BLaER1 (cell line): ENCODE measurements at regions not wholly inside any gene's neighbourhood (a gene's known extent, or its start where the extent isn't known, plus 50 kb on each side); places are given as distances from the start of the nearest gene placed in this dataset.

Experiments used
- H3K27ac ChIP-seq: shearing (Covaris generic); formaldehyde crosslinking; 2 replicates; pipeline ENCODE4 v1.8.1; 2022
- H3K27me3 ChIP-seq: shearing (Covaris generic); formaldehyde crosslinking; 2 replicates; pipeline ENCODE4 v1.8.1; 2022
- H3K36me3 ChIP-seq: shearing (Covaris generic); formaldehyde crosslinking; 2 replicates; pipeline ENCODE4 v1.8.1; 2022
- H3K4me1 ChIP-seq: shearing (Covaris generic); formaldehyde crosslinking; 2 replicates; pipeline ENCODE4 v1.8.1; 2022
- H3K4me2 ChIP-seq: shearing (Covaris generic); formaldehyde crosslinking; 2 replicates; pipeline ENCODE4 v1.8.1; 2022
- H3K4me3 ChIP-seq: shearing (Covaris generic); formaldehyde crosslinking; 2 replicates; pipeline ENCODE4 v1.8.1; 2022
- H3K9ac ChIP-seq: shearing (Covaris generic); formaldehyde crosslinking; 2 replicates; pipeline ENCODE4 v1.8.1; 2022
- H3K9me3 ChIP-seq: shearing (Covaris generic); formaldehyde crosslinking; 2 replicates; pipeline ENCODE4 v1.8.1; 2022
- H4K20me1 ChIP-seq: shearing (Covaris generic); formaldehyde crosslinking; 2 replicates; pipeline ENCODE4 v1.8.1; 2022
- Cebpa-rat ChIP-seq: shearing (Covaris generic); IDR thresholded peaks from 2 replicates; pipeline ENCODE4 v1.8.1; 2022

DNA sequence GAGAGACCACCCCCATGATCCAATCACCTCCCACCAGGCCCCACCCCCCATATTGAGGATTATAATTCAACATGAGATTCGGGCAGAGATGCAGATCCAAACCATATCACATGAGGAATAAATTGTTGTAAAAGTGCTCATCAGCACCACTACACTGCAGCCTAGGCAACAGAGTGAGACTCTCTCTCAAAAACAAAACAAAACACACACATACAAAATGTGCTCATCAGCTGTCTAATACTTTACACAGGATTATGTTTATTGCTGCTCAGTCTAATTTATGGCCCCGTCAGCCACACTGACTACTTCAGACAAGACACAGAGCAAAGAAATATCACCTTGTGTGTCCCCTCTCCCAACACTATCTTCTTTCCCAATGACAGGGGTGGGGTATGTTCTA, 72.9 kb upstream of the PPM1J start:
- H3K9me3 ChIP-seq: peaks cover 3% of the 10 kb centered on the region
- TF ChIP-seq Cebpa-rat: no peak
- H3K27ac ChIP-seq: no peak overlapping the region
- no peak overlapping the region for H3K4me2 ChIP-seq
- no peaks in the 10 kb centered on the region for H3K36me3 ChIP-seq
- no peaks in the 10 kb centered on the region for H3K27me3 ChIP-seq
- H3K4me1 ChIP-seq: no peaks in the 10 kb centered on the region
- no peaks in the 10 kb centered on the region for H4K20me1 ChIP-seq
- H3K9ac ChIP-seq: no peak overlapping the region
- no peak overlapping the region for H3K4me3 ChIP-seq

DNA sequence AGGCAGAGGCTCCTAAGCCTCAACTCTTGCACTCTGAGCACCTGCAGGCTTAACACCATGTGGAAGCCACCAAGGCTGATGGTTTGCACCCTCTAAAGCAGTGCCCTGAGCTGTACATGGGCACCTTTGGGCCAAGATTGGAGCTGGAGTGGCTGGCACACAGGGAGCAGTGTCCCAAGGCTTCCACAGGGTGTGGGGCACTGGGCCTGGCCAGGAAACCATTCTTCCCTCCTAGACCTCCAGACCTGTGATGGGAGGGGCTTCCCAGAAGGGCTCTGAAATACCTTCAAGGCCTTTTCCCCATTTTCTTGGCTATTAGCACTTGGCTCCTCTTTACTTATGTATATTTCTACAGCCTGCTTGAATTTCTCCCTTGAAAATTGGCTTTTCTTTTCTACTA, 67.9 kb upstream of the PPM1J start:
- Histone ChIP-seq H3K27ac (no peak overlapping the region), H3K4me3 (no peak overlapping the region), H4K20me1 (no peaks in the 10 kb centered on the region), H3K27me3 (no peaks in the 10 kb centered on the region), H3K9me3 (peaks cover 15% of the 10 kb centered on the region), H3K9ac (no peak overlapping the region), H3K4me1 (no peaks in the 10 kb centered on the region), H3K4me2 (no peak overlapping the region), H3K36me3 (no peaks in the 10 kb centered on the region)
- TF ChIP-seq Cebpa-rat: no peak

DNA sequence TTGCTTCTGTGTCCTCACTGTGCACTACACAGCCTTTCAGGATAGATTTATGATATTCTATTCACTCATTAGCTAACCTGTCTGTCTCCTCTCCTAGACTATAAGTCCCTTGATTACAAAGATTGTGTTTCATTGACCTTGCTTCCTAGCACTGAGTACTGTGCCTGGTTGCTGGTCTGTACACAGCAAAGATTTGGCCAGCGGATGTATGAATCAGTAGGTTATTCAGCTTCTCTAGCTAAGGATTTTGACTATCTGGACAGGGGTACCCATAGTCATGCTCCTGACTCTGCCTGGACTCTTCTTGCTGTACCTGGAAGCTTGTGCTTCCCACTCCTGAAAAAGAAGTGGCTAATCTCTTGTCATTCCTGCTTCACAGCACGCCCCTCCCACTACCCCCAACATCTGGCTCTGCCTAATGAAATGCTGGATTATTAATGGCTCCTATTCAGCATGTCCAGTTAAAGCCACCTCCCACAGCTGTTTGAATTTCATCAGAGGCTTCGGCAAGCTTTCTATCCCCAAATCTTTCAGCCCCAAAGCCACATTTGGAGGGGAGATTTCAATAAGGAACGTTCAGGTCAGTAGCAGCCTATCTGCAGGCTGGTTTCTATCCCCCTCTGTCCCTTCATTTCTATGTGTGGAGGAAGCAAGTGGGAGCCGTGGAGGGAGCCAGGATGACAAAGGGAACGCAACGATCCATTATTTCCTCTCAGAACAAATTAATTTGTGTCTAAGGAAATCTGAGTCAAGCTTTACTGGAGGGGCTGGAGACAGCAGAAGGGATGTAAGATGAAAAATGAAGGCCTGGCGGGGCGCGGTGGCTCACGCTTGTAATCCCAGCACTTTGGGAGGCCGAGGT, 64.8 kb upstream of the PPM1J start:
- no peaks in the 10 kb centered on the region for H3K36me3 ChIP-seq
- no peak for TF ChIP-seq Cebpa-rat
- H3K4me3 ChIP-seq: no peak overlapping the region
- no peaks in the 10 kb centered on the region for H3K27me3 ChIP-seq
- no peaks in the 10 kb centered on the region for H3K4me1 ChIP-seq
- H3K9ac ChIP-seq: no peak overlapping the region
- no peak overlapping the region for H3K4me2 ChIP-seq
- peaks cover 15% of the 10 kb centered on the region for H3K9me3 ChIP-seq
- H3K27ac ChIP-seq: no peak overlapping the region
- H4K20me1 ChIP-seq: no peaks in the 10 kb centered on the region

DNA sequence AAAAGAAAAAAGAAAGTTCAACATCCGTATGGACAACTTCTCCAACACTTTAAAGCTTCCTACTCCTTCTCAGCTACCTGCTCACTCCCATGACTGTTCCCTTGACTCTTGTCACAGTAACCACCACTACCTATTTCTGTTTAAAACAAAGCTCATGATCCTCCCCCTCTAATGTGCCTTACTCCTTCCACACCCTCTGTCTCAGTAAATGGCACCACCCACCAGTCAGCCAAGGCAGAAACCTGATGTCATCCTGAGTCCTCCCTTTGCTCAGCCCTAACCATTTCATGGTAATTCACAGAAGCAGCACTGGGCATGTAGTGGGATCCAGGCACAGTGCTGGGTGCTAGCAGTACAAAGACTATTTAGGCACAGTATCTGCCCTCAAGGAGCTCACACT, 63.0 kb upstream of the PPM1J start:
- Histone ChIP-seq H3K9me3 (peaks cover 12% of the 10 kb centered on the region), H3K4me2 (no peak overlapping the region), H4K20me1 (no peaks in the 10 kb centered on the region), H3K9ac (no peak overlapping the region), H3K4me3 (no peak overlapping the region), H3K4me1 (no peaks in the 10 kb centered on the region), H3K27ac (no peak overlapping the region), H3K27me3 (no peaks in the 10 kb centered on the region), H3K36me3 (no peaks in the 10 kb centered on the region)
- no peak for TF ChIP-seq Cebpa-rat

DNA sequence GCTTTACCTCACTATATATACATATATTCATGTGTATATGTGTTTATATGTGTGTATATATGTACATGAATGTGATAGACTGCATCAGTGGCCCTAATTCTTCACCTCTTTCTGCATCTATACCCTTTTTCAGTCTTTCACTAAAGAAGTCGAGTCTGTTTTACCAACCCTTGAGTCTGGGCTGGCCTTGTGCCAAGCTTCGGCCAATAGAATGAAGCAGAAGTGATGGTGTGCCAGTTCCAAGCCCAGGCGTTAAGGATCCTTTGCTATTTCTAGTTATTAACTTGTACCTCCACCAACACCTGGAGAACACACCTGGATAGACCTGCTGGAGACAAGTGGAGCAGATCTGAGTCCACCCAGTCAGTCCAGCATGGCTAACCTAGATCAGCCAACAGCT, 61.6 kb upstream of the PPM1J start:
- no peaks in the 10 kb centered on the region for H3K27me3 ChIP-seq
- H3K9ac ChIP-seq: no peak overlapping the region
- H3K27ac ChIP-seq: no peak overlapping the region
- no peaks in the 10 kb centered on the region for H4K20me1 ChIP-seq
- 0 out of 2 replicates have a peak, but pooled peaks cover 4% of the 10 kb centered on the region for H3K9me3 ChIP-seq
- no peaks in the 10 kb centered on the region for H3K36me3 ChIP-seq
- no peak overlapping the region for H3K4me3 ChIP-seq
- no peak overlapping the region for H3K4me2 ChIP-seq
- H3K4me1 ChIP-seq: no peaks in the 10 kb centered on the region
- TF ChIP-seq Cebpa-rat: no peak

DNA sequence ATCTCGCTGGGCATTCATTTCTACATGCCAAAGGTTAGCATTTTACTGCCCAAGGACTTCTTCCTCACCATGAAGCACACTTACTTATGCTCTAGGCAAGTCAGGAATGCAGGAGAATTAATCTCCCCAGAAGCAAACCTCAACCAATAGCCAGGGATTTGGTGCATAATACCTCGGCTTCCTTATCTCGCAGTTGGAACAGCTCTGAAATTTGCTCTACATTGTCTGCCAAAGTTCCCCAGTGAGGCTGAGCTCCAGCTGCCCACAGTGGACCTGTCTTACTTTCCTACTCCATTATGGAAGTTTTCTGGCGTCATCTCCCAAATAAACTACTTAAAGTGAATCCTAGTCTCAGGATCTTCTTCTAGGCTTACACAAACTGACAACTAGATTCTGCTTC, 57.6 kb upstream of the PPM1J start:
- H3K9me3 ChIP-seq: 0 out of 2 replicates have a peak, but pooled peaks cover 4% of the 10 kb centered on the region
- no peaks in the 10 kb centered on the region for H4K20me1 ChIP-seq
- TF ChIP-seq Cebpa-rat: no peak
- H3K36me3 ChIP-seq: no peaks in the 10 kb centered on the region
- H3K4me2 ChIP-seq: no peak overlapping the region
- H3K27ac ChIP-seq: no peak overlapping the region
- H3K27me3 ChIP-seq: no peaks in the 10 kb centered on the region
- no peak overlapping the region for H3K4me3 ChIP-seq
- H3K9ac ChIP-seq: no peak overlapping the region
- 0 out of 2 replicates have a peak, but pooled peaks cover 5% of the 10 kb centered on the region for H3K4me1 ChIP-seq

DNA sequence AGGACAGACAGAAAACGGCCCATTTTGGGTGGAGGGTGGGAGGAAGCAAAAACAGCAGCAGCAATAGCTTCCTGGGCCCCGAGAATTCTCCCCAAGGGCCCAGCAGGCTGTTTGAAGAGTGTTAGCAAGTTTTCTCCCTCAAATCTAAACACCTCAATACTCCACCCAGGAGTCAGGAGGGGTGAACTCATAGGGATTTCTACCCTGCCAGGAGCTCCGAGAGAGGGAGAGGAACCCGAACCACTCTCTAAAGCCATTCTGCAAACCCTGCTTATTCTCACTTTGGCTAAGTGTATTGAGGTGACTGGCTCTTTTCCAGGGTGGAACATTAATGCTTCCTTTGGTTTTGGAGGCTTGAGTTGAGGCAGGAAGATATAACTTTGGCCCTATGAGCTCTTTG, 55.6 kb upstream of the PPM1J start:
- no peaks in the 10 kb centered on the region for H3K36me3 ChIP-seq
- no peak overlapping the region for H3K27ac ChIP-seq
- H3K27me3 ChIP-seq: no peaks in the 10 kb centered on the region
- no peak overlapping the region for H3K4me2 ChIP-seq
- TF ChIP-seq Cebpa-rat: no peak
- no peak overlapping the region for H3K4me3 ChIP-seq
- peaks cover 15% of the 10 kb centered on the region for H3K9me3 ChIP-seq
- H3K4me1 ChIP-seq: 0 out of 2 replicates have a peak, but pooled peaks cover 5% of the 10 kb centered on the region
- no peaks in the 10 kb centered on the region for H4K20me1 ChIP-seq
- H3K9ac ChIP-seq: no peak overlapping the region

DNA sequence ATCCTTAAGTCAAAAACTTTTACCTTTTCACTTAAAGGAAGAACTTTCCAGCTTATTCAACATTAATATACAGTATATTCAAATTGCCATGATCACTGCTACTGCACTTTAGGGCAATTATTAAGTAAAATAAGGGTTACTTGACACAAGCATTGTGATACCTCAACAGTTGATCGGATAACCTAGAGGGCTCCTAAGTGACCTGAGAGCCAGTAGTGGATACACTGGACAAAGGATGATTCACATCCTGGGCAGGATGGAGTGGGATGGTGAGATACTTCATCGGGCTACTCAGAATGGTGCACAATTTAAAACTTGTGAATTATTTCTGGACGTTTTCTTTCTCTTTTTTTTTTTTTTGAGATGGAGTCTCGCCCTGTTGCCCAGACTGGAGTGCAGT, 54.5 kb upstream of the PPM1J start:
- no peaks in the 10 kb centered on the region for H3K36me3 ChIP-seq
- H3K9ac ChIP-seq: no peak overlapping the region
- H3K27ac ChIP-seq: no peak overlapping the region
- no peak overlapping the region for H3K4me3 ChIP-seq
- H3K4me2 ChIP-seq: no peak overlapping the region
- H4K20me1 ChIP-seq: no peaks in the 10 kb centered on the region
- H3K27me3 ChIP-seq: no peaks in the 10 kb centered on the region
- peaks cover 15% of the 10 kb centered on the region for H3K9me3 ChIP-seq
- no peak for TF ChIP-seq Cebpa-rat
- 0 out of 2 replicates have a peak, but pooled peaks cover 5% of the 10 kb centered on the region for H3K4me1 ChIP-seq

DNA sequence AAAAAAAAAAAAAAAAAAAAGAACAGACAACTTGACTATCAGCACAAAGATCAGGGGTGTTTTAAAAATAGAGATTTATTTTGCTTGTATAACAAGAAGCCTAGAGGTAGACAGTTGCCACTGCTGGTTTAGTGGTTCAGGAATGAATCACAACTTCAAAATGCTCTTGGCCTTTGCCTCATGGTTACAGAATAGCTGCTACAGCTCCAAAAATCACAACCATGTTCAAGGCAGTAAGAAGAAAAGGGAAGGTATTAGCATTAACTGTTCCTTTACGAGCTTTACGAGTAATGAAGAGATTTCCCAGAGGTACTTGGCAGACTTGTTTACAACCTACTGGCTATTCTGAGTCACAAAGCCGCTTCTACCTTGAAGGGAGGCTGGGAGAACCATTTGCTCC, 52.5 kb upstream of the PPM1J start:
- Histone ChIP-seq H3K9ac (no peak overlapping the region), H3K4me2 (no peak overlapping the region), H4K20me1 (no peaks in the 10 kb centered on the region), H3K4me3 (no peak overlapping the region), H3K9me3 (peaks cover 12% of the 10 kb centered on the region), H3K36me3 (no peaks in the 10 kb centered on the region), H3K4me1 (peaks cover 17% of the 10 kb centered on the region), H3K27ac (no peak overlapping the region), H3K27me3 (no peaks in the 10 kb centered on the region)
- TF ChIP-seq Cebpa-rat: no peak
